ENCODE measurements at regions not wholly inside any gene's neighbourhood (a gene's known extent, or its start where the extent isn't known, plus 50 kb on each side); places are given as distances from the start of the nearest gene placed in this dataset.
A peak's percentile ranks its signal among the peaks of the same experiment; 100 is the strongest.

DNA sequence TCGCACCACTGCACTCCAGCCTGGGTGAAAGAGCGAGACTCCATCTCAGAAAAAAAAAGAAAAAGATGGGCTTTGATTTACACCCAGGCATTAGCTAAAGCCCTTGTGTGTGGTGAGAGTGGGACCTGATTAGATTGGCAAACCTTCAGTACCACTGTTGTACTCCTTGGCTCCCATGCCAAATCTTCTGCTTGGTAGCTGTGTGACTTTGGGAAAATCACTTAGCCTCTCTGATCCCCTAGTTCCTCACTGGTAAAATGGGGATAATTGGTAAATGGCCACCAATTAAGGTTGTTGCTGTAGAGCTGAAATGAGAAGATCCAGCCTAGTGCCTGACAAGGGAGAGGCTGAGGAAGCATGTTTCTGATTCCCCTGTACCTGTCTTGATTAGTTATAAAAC is 63.7 kb downstream of the SLC25A47 start:
- H3K4me2 ChIP-seq, result peak overlapping the region; percentile 49
- no peak overlapping the region for H3K4me3 ChIP-seq
- TF ChIP-seq EZH2phosphoT487 (IDR thresholded peaks at IDR 0.05; ENCODE audit: low read depth, severe bottlenecking, unreplicated experiment), result no peak
- TF ChIP-seq CTCF (IDR thresholded peaks at IDR 0.05; ENCODE audit: poor library complexity), result no peak
- TF ChIP-seq EZH2 (IDR thresholded peaks at IDR 0.05; ENCODE audit: borderline replicate concordance), result no peak
- 100% methylated on average over 2 of the region's 2 CpGs for WGBS (ENCODE audit: low lambda C conversion rate, missing lambda C conversion rate)
- H3K4me1 ChIP-seq (ENCODE audit: insufficient read depth), result peaks cover 72% of the 10 kb centered on the region
- no peak overlapping the region for H2AFZ ChIP-seq
- peak overlapping the region; percentile 71 for H3K27ac ChIP-seq
- no peaks in the 10 kb centered on the region for H3K9me2 ChIP-seq (replicated peaks; ENCODE audit: insufficient read depth)
- H3K79me2 ChIP-seq, result peaks cover 46% of the 10 kb centered on the region
- no peaks in the 10 kb centered on the region for H3K27me3 ChIP-seq
- H3K36me3 ChIP-seq (replicated peaks; ENCODE audit: insufficient read depth, low read depth), result no peaks in the 10 kb centered on the region
- H3K9me3 ChIP-seq (ENCODE audit: low read depth), result no peaks in the 10 kb centered on the region
- no peaks in the 10 kb centered on the region for H4K20me1 ChIP-seq (ENCODE audit: insufficient read depth, poor library complexity, severe bottlenecking)
- DNase-seq (ENCODE audit: low spot score), result no peak

DNA sequence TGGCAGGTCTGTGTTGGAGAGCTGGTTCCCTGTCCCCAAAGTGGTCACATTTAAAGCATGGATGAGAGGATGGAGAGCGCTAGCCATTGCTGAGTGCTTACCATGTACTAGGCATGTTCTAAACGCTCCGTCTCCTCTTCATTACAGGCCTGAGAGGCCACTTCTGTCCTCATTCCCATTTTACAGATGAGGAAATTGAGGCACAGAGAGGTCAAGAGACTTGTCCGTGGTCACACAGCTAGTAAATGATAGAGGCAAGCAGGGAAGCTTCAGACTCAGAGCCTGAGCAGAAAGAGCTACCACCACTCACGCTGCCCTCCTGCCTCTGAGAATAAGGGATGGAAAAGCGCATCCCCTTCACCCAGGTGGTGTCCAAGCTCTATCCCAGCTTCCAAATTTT is 64.3 kb downstream of the SLC25A47 start:
- peak overlapping the region; percentile 71 for H3K27ac ChIP-seq
- H3K79me2 ChIP-seq, result peaks cover 43% of the 10 kb centered on the region
- no peak overlapping the region for H3K4me2 ChIP-seq
- H3K36me3 ChIP-seq (replicated peaks; ENCODE audit: insufficient read depth, low read depth), result no peaks in the 10 kb centered on the region
- no peak overlapping the region for H2AFZ ChIP-seq
- H3K9me3 ChIP-seq (ENCODE audit: low read depth), result no peaks in the 10 kb centered on the region
- H4K20me1 ChIP-seq (ENCODE audit: insufficient read depth, poor library complexity, severe bottlenecking), result no peaks in the 10 kb centered on the region
- no peak for DNase-seq (ENCODE audit: low spot score)
- TF ChIP-seq EZH2 (IDR thresholded peaks at IDR 0.05; ENCODE audit: borderline replicate concordance) (no peak), EZH2phosphoT487 (IDR thresholded peaks at IDR 0.05; ENCODE audit: low read depth, severe bottlenecking, unreplicated experiment) (no peak), CTCF (IDR thresholded peaks at IDR 0.05; ENCODE audit: poor library complexity) (no peak)
- no peak overlapping the region for H3K4me3 ChIP-seq
- no peaks in the 10 kb centered on the region for H3K9me2 ChIP-seq (replicated peaks; ENCODE audit: insufficient read depth)
- H3K4me1 ChIP-seq (ENCODE audit: insufficient read depth), result peaks cover 68% of the 10 kb centered on the region
- WGBS (ENCODE audit: low lambda C conversion rate, missing lambda C conversion rate), result 98% methylated on average over 6 of the region's 6 CpGs
- no peaks in the 10 kb centered on the region for H3K27me3 ChIP-seq

DNA sequence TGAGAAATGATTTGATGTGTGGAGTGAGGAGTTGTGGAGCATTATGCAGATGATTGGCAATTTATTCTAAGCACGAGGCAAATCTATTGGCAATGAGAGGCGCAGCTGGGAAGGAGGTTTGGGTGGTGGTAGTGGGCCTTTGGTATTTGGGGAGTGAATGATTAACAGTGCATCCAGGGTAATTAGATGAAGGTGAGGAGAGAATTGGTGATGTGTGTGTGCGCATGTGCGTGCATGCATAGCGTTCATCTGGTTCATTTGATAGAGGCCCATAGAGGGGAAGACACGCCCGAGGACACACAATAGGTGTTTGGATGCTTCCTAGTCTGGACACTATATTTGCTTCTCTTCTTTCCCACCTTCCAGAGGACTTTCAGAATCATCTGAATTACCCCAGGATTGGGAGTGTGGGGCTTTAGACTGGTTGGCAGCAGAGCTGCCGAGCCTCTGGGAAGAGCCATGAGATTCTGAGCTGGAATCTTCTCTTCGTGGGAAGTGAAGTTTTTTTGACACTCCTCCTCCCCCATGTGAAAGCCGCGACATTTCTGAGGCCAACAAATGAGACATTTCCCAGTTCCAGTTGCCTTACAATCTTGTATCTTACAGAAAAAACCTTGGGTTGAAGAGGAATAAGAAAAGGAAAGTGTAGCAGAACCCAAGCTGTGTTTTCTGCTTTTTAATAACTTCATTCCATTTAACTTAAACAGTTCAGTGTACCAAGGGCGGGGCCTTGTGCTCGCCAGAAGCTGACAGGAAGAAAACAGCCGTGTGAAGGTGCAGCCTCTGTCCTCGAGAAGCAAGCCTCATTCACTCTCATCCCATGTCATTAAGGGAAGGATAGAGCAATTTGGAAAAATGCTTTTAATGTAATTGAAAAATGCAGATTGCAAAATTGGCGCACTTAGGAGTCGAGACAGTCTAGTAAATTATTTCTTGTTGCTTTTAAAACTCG is 65.2 kb downstream of the SLC25A47 start:
- Histone ChIP-seq H3K36me3 (replicated peaks; ENCODE audit: insufficient read depth, low read depth) (no peaks in the 10 kb centered on the region), H3K27me3 (no peaks in the 10 kb centered on the region), H3K9me2 (replicated peaks; ENCODE audit: insufficient read depth) (no peaks in the 10 kb centered on the region), H3K79me2 (peaks cover 40% of the 10 kb centered on the region), H3K9me3 (ENCODE audit: low read depth) (no peaks in the 10 kb centered on the region), H3K27ac (peak overlapping the region; percentile 71), H3K4me2 (peak overlapping the region; percentile 60), H3K4me3 (no peak overlapping the region), H3K4me1 (ENCODE audit: insufficient read depth) (peaks cover 76% of the 10 kb centered on the region), H2AFZ (no peak overlapping the region), H4K20me1 (ENCODE audit: insufficient read depth, poor library complexity, severe bottlenecking) (no peaks in the 10 kb centered on the region)
- no peak for TF ChIP-seq CTCF (IDR thresholded peaks at IDR 0.05; ENCODE audit: poor library complexity)
- TF ChIP-seq EZH2 (IDR thresholded peaks at IDR 0.05; ENCODE audit: borderline replicate concordance), result no peak
- peak; percentile 49 for DNase-seq (ENCODE audit: low spot score)
- 67% methylated on average over 18 of the region's 18 CpGs for WGBS (ENCODE audit: low lambda C conversion rate, missing lambda C conversion rate)

Data from hepatocyte (in vitro differentiated cells).